NCI-H146 treated with DMSO at 0.1 percent for 48 hours (cell line): ENCODE measurements at regions not wholly inside any gene's neighbourhood (a gene's known extent, or its start where the extent isn't known, plus 50 kb on each side); places are given as distances from the start of the nearest gene placed in this dataset.
"Not testable (repeated sequence)": the region's sequence is repeated elsewhere in the genome, so short reads cannot be mapped to it uniquely, and the experiment has no call there.

Experiments
- DNase-seq: peaks from one replicate; lab custom pipeline; 2025; ENCODE audit not compliant: unreplicated experiment; lab: John Stamatoyannopoulos, UW

- DNase-seq: no peak
Measured at GRCh38 chr16:80263181-80263823, 277.5 kb upstream of the DYNLRB2 start.

GRCh38 chr16:80260906-80261311, 279.9 kb upstream of the DYNLRB2 start:
- no peak for DNase-seq

- no peak for DNase-seq
Measured at GRCh38 chr16:80259290-80259805, 281.4 kb upstream of the DYNLRB2 start.

- DNase-seq: no peak
Measured at GRCh38 chr16:80258407-80258806, 282.4 kb upstream of the DYNLRB2 start.

GRCh38 chr16:80254970-80255369, 285.8 kb upstream of the DYNLRB2 start:
- no peak for DNase-seq

- no peak for DNase-seq
Measured at GRCh38 chr16:80253741-80254140, 287.1 kb upstream of the DYNLRB2 start.

GRCh38 chr16:80250381-80250780, 290.4 kb upstream of the DYNLRB2 start:
- no peak for DNase-seq

GRCh38 chr16:80243303-80243702, 297.5 kb upstream of the DYNLRB2 start:
- DNase-seq: not testable (repeated sequence)

GRCh38 chr16:80242279-80242678, 298.5 kb upstream of the DYNLRB2 start:
- DNase-seq: not testable (repeated sequence)

GRCh38 chr16:80233097-80233835, 307.5 kb upstream of the DYNLRB2 start:
- no peak for DNase-seq

- no peak for DNase-seq
Measured at GRCh38 chr16:80231888-80232287, 308.9 kb upstream of the DYNLRB2 start.

GRCh38 chr16:80231121-80231520, 309.7 kb upstream of the DYNLRB2 start:
- DNase-seq: no peak

GRCh38 chr16:80230328-80231120, 310.3 kb upstream of the DYNLRB2 start:
- no peak for DNase-seq

- no peak for DNase-seq
Measured at GRCh38 chr16:80226499-80226898, 314.3 kb upstream of the DYNLRB2 start.

- DNase-seq: no peak
Measured at GRCh38 chr16:80210787-80211186, 330.0 kb upstream of the DYNLRB2 start.

GRCh38 chr16:80208743-80209142, 332.1 kb upstream of the DYNLRB2 start:
- DNase-seq: no peak

GRCh38 chr16:80208015-80208414, 332.8 kb upstream of the DYNLRB2 start:
- no peak for DNase-seq

- DNase-seq: no peak
Measured at GRCh38 chr16:80203821-80204220, 337.0 kb upstream of the DYNLRB2 start.

- DNase-seq: no peak
Measured at GRCh38 chr16:80202831-80203413, 337.9 kb upstream of the DYNLRB2 start.

- DNase-seq: no peak
Measured at GRCh38 chr16:80200079-80200478, 340.7 kb upstream of the DYNLRB2 start.

GRCh38 chr16:80199614-80200013, 341.2 kb upstream of the DYNLRB2 start:
- DNase-seq: no peak
